IMR-90 (cell line): ENCODE measurements at regions not wholly inside any gene's neighbourhood (a gene's known extent, or its start where the extent isn't known, plus 50 kb on each side); places are given as distances from the start of the nearest gene placed in this dataset.

ENCODE experiments used
- MAZ ChIP-seq: IDR thresholded peaks from 2 replicates; pipeline ENCODE4 v1.6.1; 2012; ENCODE audit warnings: low read depth, mild to moderate bottlenecking, low read length, improper control_type of control experiment, moderate library complexity, borderline replicate concordance
- MXI1 ChIP-seq: IDR thresholded peaks from 2 replicates; pipeline ENCODE4 v1.6.1; 2012; ENCODE audit warnings: low read depth, mild to moderate bottlenecking, low read length, moderate library complexity, borderline replicate concordance
- POLR2A ChIP-seq: IDR thresholded peaks from 2 replicates; pipeline ENCODE4 v1.6.1; 2012; ENCODE audit warnings: mild to moderate bottlenecking, low read depth, low read length
- RAD21 ChIP-seq: IDR thresholded peaks from 2 replicates; pipeline ENCODE4 v1.6.1; 2012; ENCODE audit warnings: low read length, improper control_type of control experiment
- TF ChIP-seq, protein P1 (sequence below): conservative IDR thresholded peaks from 2 replicates; pipeline ENCODE4 v1.5.1; 2012; ENCODE audit warnings: mild to moderate bottlenecking, low read depth, low read length, improper control_type of control experiment

DNA sequence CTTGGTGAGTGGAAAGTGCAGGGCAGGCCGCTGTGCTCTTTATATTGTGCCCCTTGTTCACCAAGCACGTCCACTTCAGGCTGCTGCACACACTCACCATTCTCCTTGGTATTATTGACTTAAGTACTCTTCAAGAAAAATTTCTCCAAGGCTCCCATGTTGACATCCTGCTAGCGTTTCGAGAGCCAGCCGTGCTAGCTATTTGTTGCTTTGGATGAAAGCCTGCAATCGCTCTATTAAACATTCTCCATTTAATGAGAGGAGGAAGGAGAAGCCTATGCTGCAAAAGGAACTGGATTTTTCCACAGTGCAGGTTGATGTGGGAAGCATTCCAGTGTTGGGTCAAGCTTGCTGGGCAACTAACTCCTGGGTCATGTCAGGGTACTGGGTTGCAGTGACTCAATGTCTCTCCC, 113.5 kb downstream of the CD83 start:
- TF ChIP-seq, protein P1, sequence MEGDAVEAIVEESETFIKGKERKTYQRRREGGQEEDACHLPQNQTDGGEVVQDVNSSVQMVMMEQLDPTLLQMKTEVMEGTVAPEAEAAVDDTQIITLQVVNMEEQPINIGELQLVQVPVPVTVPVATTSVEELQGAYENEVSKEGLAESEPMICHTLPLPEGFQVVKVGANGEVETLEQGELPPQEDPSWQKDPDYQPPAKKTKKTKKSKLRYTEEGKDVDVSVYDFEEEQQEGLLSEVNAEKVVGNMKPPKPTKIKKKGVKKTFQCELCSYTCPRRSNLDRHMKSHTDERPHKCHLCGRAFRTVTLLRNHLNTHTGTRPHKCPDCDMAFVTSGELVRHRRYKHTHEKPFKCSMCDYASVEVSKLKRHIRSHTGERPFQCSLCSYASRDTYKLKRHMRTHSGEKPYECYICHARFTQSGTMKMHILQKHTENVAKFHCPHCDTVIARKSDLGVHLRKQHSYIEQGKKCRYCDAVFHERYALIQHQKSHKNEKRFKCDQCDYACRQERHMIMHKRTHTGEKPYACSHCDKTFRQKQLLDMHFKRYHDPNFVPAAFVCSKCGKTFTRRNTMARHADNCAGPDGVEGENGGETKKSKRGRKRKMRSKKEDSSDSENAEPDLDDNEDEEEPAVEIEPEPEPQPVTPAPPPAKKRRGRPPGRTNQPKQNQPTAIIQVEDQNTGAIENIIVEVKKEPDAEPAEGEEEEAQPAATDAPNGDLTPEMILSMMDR = no peak
- no peak for TF ChIP-seq POLR2A
- TF ChIP-seq MAZ = no peak
- no peak for TF ChIP-seq RAD21
- no peak for TF ChIP-seq MXI1
